Smooth muscle cell (in vitro differentiated cells): ENCODE measurements at regions not wholly inside any gene's neighbourhood (a gene's known extent, or its start where the extent isn't known, plus 50 kb on each side); places are given as distances from the start of the nearest gene placed in this dataset.

Experiments
- DNase-seq: peaks from one replicate; lab custom pipeline; 2025; ENCODE audit not compliant: unreplicated experiment; lab: John Stamatoyannopoulos, UW
- H2AFZ ChIP-seq: fragments of 200-600 bp; sonication (generic); 2 replicates; pipeline ENCODE4 v1.6.0; 2016; ENCODE audit warnings: antibody characterized with exemption, low read depth, mild to moderate bottlenecking
- H3F3A ChIP-seq: fragments of 200-600 bp; sonication (generic); 2 replicates; pipeline ENCODE4 v1.6.0; 2017; ENCODE audit warnings: antibody characterized with exemption, low read depth
- H3K27ac ChIP-seq: fragments of 200-600 bp; sonication (generic); 2 replicates; pipeline ENCODE4 v1.5.1; 2016; ENCODE audit warnings: low read depth, mild to moderate bottlenecking
- H3K27me3 ChIP-seq: fragments of 200-600 bp; sonication (generic); 2 replicates; pipeline ENCODE4 v1.6.1; 2016; ENCODE audit warnings: low read depth, mild to moderate bottlenecking
- H3K36me3 ChIP-seq: fragments of 200-600 bp; sonication (generic); 2 replicates; pipeline ENCODE4 v1.5.1; 2016; ENCODE audit warnings: low read depth
- H3K4me1 ChIP-seq: fragments of 200-600 bp; sonication (generic); 2 replicates; pipeline ENCODE4 v1.5.1; 2016; ENCODE audit warnings: low read depth
- H3K4me2 ChIP-seq: fragments of 200-600 bp; sonication (generic); 2 replicates; pipeline ENCODE4 v1.6.0; 2016; ENCODE audit warnings: mild to moderate bottlenecking
- H3K4me3 ChIP-seq: fragments of 200-600 bp; sonication (generic); 2 replicates; pipeline ENCODE4 v1.5.1; 2016; ENCODE audit warnings: mild to moderate bottlenecking
- H3K79me2 ChIP-seq: fragments of 200-600 bp; sonication (generic); 2 replicates; pipeline ENCODE4 v1.6.0; 2016; ENCODE audit warnings: low read depth, mild to moderate bottlenecking
- H3K9ac ChIP-seq: fragments of 200-600 bp; sonication (generic); 2 replicates; pipeline ENCODE4 v1.6.0; 2016; ENCODE audit warnings: low read depth
- H3K9me3 ChIP-seq: fragments of 200-600 bp; sonication (generic); replicated peaks from 2 replicates; pipeline ENCODE4 v1.5.1; 2016; ENCODE audit warnings: low read depth
- H4K20me1 ChIP-seq: fragments of 200-600 bp; sonication (generic); 2 replicates; pipeline ENCODE4 v1.6.0; 2016; ENCODE audit warnings: low read depth
- CTCF ChIP-seq: fragments of 200-600 bp; sonication (generic); IDR thresholded peaks from 2 replicates; pipeline ENCODE4 v1.5.1; 2017; ENCODE audit warnings: borderline replicate concordance, mild to moderate bottlenecking, antibody characterized with exemption; ENCODE audit not compliant: insufficient read depth, poor library complexity, severe bottlenecking
- WGBS: methylation state at CpG from one replicate; pipeline ENCODE4 v1.1.7; 2016; ENCODE audit warnings: low lambda C conversion rate; 5-methylcytosine and 5-hydroxymethylcytosine counted together

- Histone ChIP-seq H3K36me3 (no peaks in the 10 kb centered on the region), H3K9me3 (no peaks in the 10 kb centered on the region), H3K27me3 (peaks cover 33% of the 10 kb centered on the region), H3K4me2 (no peak overlapping the region), H3F3A (no peaks in the 10 kb centered on the region), H3K27ac (no peak overlapping the region), H3K9ac (no peak overlapping the region), H3K79me2 (no peaks in the 10 kb centered on the region), H3K4me1 (peaks cover 7% of the 10 kb centered on the region), H4K20me1 (no peaks in the 10 kb centered on the region), H2AFZ (no peak overlapping the region), H3K4me3 (no peak overlapping the region)
- WGBS: 92% methylated on average over 4 of the region's 4 CpGs
- no peak for DNase-seq
- no peak for TF ChIP-seq CTCF
Observed at GRCh38 chr6:132927713-132928112, 113.3 kb downstream of the RPS12 start.

GRCh38 chr6:132929141-132929540 is 114.8 kb downstream of the RPS12 start:
- no peak overlapping the region for H2AFZ ChIP-seq
- no peak overlapping the region for H3K4me3 ChIP-seq
- TF ChIP-seq CTCF: no peak
- no peak overlapping the region for H3K27ac ChIP-seq
- no peaks in the 10 kb centered on the region for H3K9me3 ChIP-seq
- H3K4me1 ChIP-seq: peaks cover 20% of the 10 kb centered on the region
- WGBS: 75% methylated on average over 4 of the region's 4 CpGs
- no peaks in the 10 kb centered on the region for H3K79me2 ChIP-seq
- H3F3A ChIP-seq: no peaks in the 10 kb centered on the region
- H3K4me2 ChIP-seq: no peak overlapping the region
- peaks cover 29% of the 10 kb centered on the region for H3K27me3 ChIP-seq
- DNase-seq: no peak
- no peak overlapping the region for H3K9ac ChIP-seq
- no peaks in the 10 kb centered on the region for H4K20me1 ChIP-seq
- H3K36me3 ChIP-seq: no peaks in the 10 kb centered on the region

- H2AFZ ChIP-seq: no peak overlapping the region
- whole genome bisulfite sequencing: 88% methylated on average over 6 of the region's 6 CpGs
- no peaks in the 10 kb centered on the region for H3K36me3 ChIP-seq
- no peaks in the 10 kb centered on the region for H3K79me2 ChIP-seq
- H3K4me3 ChIP-seq: no peak overlapping the region
- TF ChIP-seq CTCF: no peak
- no peaks in the 10 kb centered on the region for H4K20me1 ChIP-seq
- H3K4me2 ChIP-seq: no peak overlapping the region
- H3K9me3 ChIP-seq: no peaks in the 10 kb centered on the region
- H3K27me3 ChIP-seq: peaks cover 29% of the 10 kb centered on the region
- no peak overlapping the region for H3K9ac ChIP-seq
- H3K27ac ChIP-seq: no peak overlapping the region
- no peaks in the 10 kb centered on the region for H3F3A ChIP-seq
- no peak for DNase-seq
- H3K4me1 ChIP-seq: peaks cover 28% of the 10 kb centered on the region
Observed at GRCh38 chr6:132931313-132931712, 116.9 kb downstream of the RPS12 start.

- H3K4me2 ChIP-seq: no peak overlapping the region
- H3F3A ChIP-seq: no peaks in the 10 kb centered on the region
- 52% methylated on average over 5 of the region's 5 CpGs for WGBS
- peaks cover 28% of the 10 kb centered on the region for H3K4me1 ChIP-seq
- no peak overlapping the region for H3K4me3 ChIP-seq
- no peak overlapping the region for H3K9ac ChIP-seq
- TF ChIP-seq CTCF: no peak
- H3K27ac ChIP-seq: no peak overlapping the region
- no peaks in the 10 kb centered on the region for H4K20me1 ChIP-seq
- no peak for DNase-seq
- H3K36me3 ChIP-seq: no peaks in the 10 kb centered on the region
- no peaks in the 10 kb centered on the region for H3K79me2 ChIP-seq
- peaks cover 23% of the 10 kb centered on the region for H3K27me3 ChIP-seq
- H3K9me3 ChIP-seq: no peaks in the 10 kb centered on the region
- H2AFZ ChIP-seq: no peak overlapping the region
Observed at GRCh38 chr6:132931936-132932514, 117.7 kb downstream of the RPS12 start.
